IMR-90 (cell line): ENCODE measurements at regions not wholly inside any gene's neighbourhood (a gene's known extent, or its start where the extent isn't known, plus 50 kb on each side); places are given as distances from the start of the nearest gene placed in this dataset.

Source experiments
- BHLHE40 ChIP-seq: fragments of 150-350 bp; IDR thresholded peaks from 2 replicates; pipeline ENCODE4 v1.6.1; 2016; ENCODE audit warnings: mild to moderate bottlenecking, low read depth, low read length
- CHD1 ChIP-seq: IDR thresholded peaks from 2 replicates; pipeline ENCODE4 v1.6.1; 2012; ENCODE audit warnings: low read depth, low read length, improper control_type of control experiment
- FOS ChIP-seq: fragments of 150-350 bp; IDR thresholded peaks from 2 replicates; pipeline ENCODE4 v1.6.1; 2016; ENCODE audit warnings: low read depth, low read length
- MAFK ChIP-seq: IDR thresholded peaks from 2 replicates; pipeline ENCODE4 v1.6.1; 2012; ENCODE audit warnings: low read depth, low read length, improper control_type of control experiment
- MXI1 ChIP-seq: IDR thresholded peaks from 2 replicates; pipeline ENCODE4 v1.6.1; 2012; ENCODE audit warnings: low read depth, mild to moderate bottlenecking, low read length, moderate library complexity, borderline replicate concordance
- NFE2L2 ChIP-seq: fragments of 150-350 bp; IDR thresholded peaks from 2 replicates; pipeline ENCODE4 v1.6.1; 2016; ENCODE audit warnings: low read depth, mild to moderate bottlenecking, low read length
- POLR2A ChIP-seq: IDR thresholded peaks from 2 replicates; pipeline ENCODE4 v1.6.1; 2012; ENCODE audit warnings: mild to moderate bottlenecking, low read depth, low read length
- RAD21 ChIP-seq: IDR thresholded peaks from 2 replicates; pipeline ENCODE4 v1.6.1; 2012; ENCODE audit warnings: low read length, improper control_type of control experiment
- RCOR1 ChIP-seq: IDR thresholded peaks from 2 replicates; pipeline ENCODE4 v1.6.1; 2012; ENCODE audit warnings: mild to moderate bottlenecking, low read length, improper control_type of control experiment; ENCODE audit not compliant: insufficient replicate concordance
- RFX5 ChIP-seq: IDR thresholded peaks from 2 replicates; pipeline ENCODE4 v1.8.0; 2012; ENCODE audit warnings: low read depth, mild to moderate bottlenecking, low read length, moderate library complexity
- SMC3 ChIP-seq: fragments of 150-350 bp; IDR thresholded peaks from 2 replicates; pipeline ENCODE4 v1.6.1; 2016; ENCODE audit warnings: low read depth, mild to moderate bottlenecking, antibody characterized with exemption, low read length, moderate library complexity
- TF ChIP-seq, protein P1 (sequence below): conservative IDR thresholded peaks from 2 replicates; pipeline ENCODE4 v1.5.1; 2012; ENCODE audit warnings: mild to moderate bottlenecking, low read depth, low read length, improper control_type of control experiment
- TF ChIP-seq, protein P2 (sequence below): fragments of 150-350 bp; IDR thresholded peaks from 2 replicates; pipeline ENCODE4 v1.6.1; 2017; ENCODE audit warnings: mild to moderate bottlenecking, antibody characterized with exemption, low read length, low read depth
- TF ChIP-seq, protein P3 (sequence below): fragments of 150-350 bp; IDR thresholded peaks from 2 replicates; pipeline ENCODE4 v1.6.1; 2016; ENCODE audit warnings: low read depth, mild to moderate bottlenecking, low read length, moderate library complexity, borderline replicate concordance

DNA sequence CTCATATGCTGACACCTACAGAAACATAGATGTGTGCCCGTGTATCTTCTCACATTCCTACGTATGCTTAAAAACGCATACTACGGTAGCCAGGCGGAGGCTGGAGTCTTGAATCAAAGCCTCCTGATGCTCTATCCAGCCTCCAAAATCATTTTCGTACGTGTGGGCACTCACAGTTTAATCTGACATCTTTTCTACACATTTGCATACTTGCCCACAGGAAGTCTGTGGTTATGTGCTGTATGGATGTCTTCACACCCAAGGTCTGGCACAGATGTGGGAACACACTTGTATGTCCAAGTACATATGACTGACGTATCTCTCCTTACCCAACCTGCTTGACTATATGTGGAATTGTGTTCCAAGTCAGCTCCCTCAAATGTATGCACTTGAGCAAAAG, 561.8 kb upstream of the CADM1 start:
- TF ChIP-seq, protein P1, sequence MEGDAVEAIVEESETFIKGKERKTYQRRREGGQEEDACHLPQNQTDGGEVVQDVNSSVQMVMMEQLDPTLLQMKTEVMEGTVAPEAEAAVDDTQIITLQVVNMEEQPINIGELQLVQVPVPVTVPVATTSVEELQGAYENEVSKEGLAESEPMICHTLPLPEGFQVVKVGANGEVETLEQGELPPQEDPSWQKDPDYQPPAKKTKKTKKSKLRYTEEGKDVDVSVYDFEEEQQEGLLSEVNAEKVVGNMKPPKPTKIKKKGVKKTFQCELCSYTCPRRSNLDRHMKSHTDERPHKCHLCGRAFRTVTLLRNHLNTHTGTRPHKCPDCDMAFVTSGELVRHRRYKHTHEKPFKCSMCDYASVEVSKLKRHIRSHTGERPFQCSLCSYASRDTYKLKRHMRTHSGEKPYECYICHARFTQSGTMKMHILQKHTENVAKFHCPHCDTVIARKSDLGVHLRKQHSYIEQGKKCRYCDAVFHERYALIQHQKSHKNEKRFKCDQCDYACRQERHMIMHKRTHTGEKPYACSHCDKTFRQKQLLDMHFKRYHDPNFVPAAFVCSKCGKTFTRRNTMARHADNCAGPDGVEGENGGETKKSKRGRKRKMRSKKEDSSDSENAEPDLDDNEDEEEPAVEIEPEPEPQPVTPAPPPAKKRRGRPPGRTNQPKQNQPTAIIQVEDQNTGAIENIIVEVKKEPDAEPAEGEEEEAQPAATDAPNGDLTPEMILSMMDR = no peak
- TF ChIP-seq, protein P2, sequence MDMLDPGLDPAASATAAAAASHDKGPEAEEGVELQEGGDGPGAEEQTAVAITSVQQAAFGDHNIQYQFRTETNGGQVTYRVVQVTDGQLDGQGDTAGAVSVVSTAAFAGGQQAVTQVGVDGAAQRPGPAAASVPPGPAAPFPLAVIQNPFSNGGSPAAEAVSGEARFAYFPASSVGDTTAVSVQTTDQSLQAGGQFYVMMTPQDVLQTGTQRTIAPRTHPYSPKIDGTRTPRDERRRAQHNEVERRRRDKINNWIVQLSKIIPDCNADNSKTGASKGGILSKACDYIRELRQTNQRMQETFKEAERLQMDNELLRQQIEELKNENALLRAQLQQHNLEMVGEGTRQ = no peak
- TF ChIP-seq FOS = no peak
- no peak for TF ChIP-seq NFE2L2
- TF ChIP-seq SMC3 = no peak
- TF ChIP-seq RAD21 = no peak
- TF ChIP-seq CHD1 = no peak
- TF ChIP-seq, protein P3, sequence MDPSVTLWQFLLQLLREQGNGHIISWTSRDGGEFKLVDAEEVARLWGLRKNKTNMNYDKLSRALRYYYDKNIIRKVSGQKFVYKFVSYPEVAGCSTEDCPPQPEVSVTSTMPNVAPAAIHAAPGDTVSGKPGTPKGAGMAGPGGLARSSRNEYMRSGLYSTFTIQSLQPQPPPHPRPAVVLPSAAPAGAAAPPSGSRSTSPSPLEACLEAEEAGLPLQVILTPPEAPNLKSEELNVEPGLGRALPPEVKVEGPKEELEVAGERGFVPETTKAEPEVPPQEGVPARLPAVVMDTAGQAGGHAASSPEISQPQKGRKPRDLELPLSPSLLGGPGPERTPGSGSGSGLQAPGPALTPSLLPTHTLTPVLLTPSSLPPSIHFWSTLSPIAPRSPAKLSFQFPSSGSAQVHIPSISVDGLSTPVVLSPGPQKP = no peak
- no peak for TF ChIP-seq RFX5
- TF ChIP-seq POLR2A = no peak
- TF ChIP-seq MAFK = no peak
- TF ChIP-seq MXI1 = no peak
- TF ChIP-seq BHLHE40 = no peak
- TF ChIP-seq RCOR1 = no peak
